Panc1 (cell line): ENCODE measurements at regions not wholly inside any gene's neighbourhood (a gene's known extent, or its start where the extent isn't known, plus 50 kb on each side); places are given as distances from the start of the nearest gene placed in this dataset.

Experiments used
- ATAC-seq: fragments of 200-7000 bp; cut with Tn5 transposase; 2 replicates; pipeline ENCODE4 v1.9.1; 2020; ENCODE audit warnings: mild to moderate bottlenecking, moderate library complexity
- BruUV-seq: library from RNA; stranded (reverse); fragments of 400-500 nt; replicated peaks from 2 replicates; lab custom pipeline; 2021; lab: Mats Ljungman, UMichigan
- CTCF ChIA-PET: fragments of 300-600 bp; sonication (Branson Sonifier 250); formaldehyde crosslinking; loops from one replicate; lab custom pipeline; 2022; ENCODE audit warnings: antibody characterized with exemption; lab: Charles Lee
- POLR2A ChIA-PET: fragments of 300-600 bp; sonication (Branson Sonifier 250); formaldehyde crosslinking; loops from one replicate; lab custom pipeline; 2022; ENCODE audit warnings: antibody characterized with exemption; lab: Charles Lee
- DNase-seq: peaks from one replicate; pipeline ENCODE4 v3.0.0-alpha.2; 2010; ENCODE audit warnings: low read depth, low spot score
- H3K27ac ChIP-seq: 2 replicates; pipeline ENCODE4 v1.5.1; 2011; ENCODE audit warnings: mild to moderate bottlenecking, low read length, inconsistent platforms
- H3K27me3 ChIP-seq: fragments of 200-500 bp; sonication (Bioruptor generic); 2 replicates; pipeline ENCODE4 v1.6.0; 2014; ENCODE audit warnings: low read length, inconsistent platforms; ENCODE audit not compliant: control insufficient read depth, insufficient read depth
- H3K36me3 ChIP-seq: fragments of 200-500 bp; sonication (Bioruptor generic); 2 replicates; pipeline ENCODE4 v1.5.1; 2014; ENCODE audit warnings: inconsistent platforms, mild to moderate bottlenecking, low read length, moderate library complexity; ENCODE audit not compliant: control insufficient read depth, insufficient read depth
- H3K4me1 ChIP-seq: 2 replicates; pipeline ENCODE4 v1.5.1; 2011; ENCODE audit warnings: inconsistent platforms, mild to moderate bottlenecking, low read length, moderate library complexity; ENCODE audit not compliant: control insufficient read depth, insufficient read depth
- H3K4me3 ChIP-seq, 2 experiments: 2 replicates each; pipeline ENCODE4 v1.5.1; 2011 to 2012; ENCODE audit warnings: low read depth in 2 of 2, low read length in 2 of 2, mild to moderate bottlenecking in 2 of 2, inconsistent platforms in 1 of 2, moderate library complexity in 1 of 2
- H3K9me3 ChIP-seq: fragments of 200-500 bp; sonication (Bioruptor generic); 2 replicates; pipeline ENCODE4 v1.5.1; 2014; ENCODE audit warnings: low read depth, mild to moderate bottlenecking, inconsistent platforms, low read length, moderate library complexity; ENCODE audit not compliant: control insufficient read depth, insufficient read depth
- POLR2AphosphoS5 ChIP-seq: IDR thresholded peaks from 2 replicates; pipeline ENCODE4 v1.6.1; 2012; ENCODE audit warnings: mild to moderate bottlenecking, low read depth, low read length, moderate library complexity
- SIN3A ChIP-seq: IDR thresholded peaks from 2 replicates; pipeline ENCODE4 v1.6.1; 2012; ENCODE audit warnings: low read depth, mild to moderate bottlenecking, low read length, moderate library complexity, borderline replicate concordance; ENCODE audit not compliant: insufficient read depth
- TCF7L2 ChIP-seq: IDR thresholded peaks from 2 replicates; pipeline ENCODE4 v1.6.1; 2011; ENCODE audit warnings: mild to moderate bottlenecking, low read depth, low read length, inconsistent platforms
- in situ Hi-C: cut with HindIII; loops from 2 replicates; pipeline ENCODE4 v1.10.0; 2016; ENCODE audit warnings: low sequenced_read_pairs, low pct_unique_long_range_greater_than_20kb
- intact Hi-C: fragments of 100-400 bp; cut with micrococcal nuclease; formaldehyde crosslinking; loops from one replicate; pipeline ENCODE4 v1.10.0; 2022; ENCODE audit not compliant: unreplicated experiment
- TF ChIP-seq, protein P1 (sequence below), 2 experiments: IDR thresholded peaks; 2 replicates each; pipeline ENCODE4 v1.6.1; 2011 to 2012; ENCODE audit warnings: low read depth in 2 of 2, control low read depth in 1 of 2, low read length in 1 of 2, mild to moderate bottlenecking in 1 of 2, moderate library complexity in 1 of 2; ENCODE audit not compliant: insufficient read depth in 1 of 2
- TF ChIP-seq, protein P2 (sequence below): fragments of 450-650 bp; IDR thresholded peaks from 2 replicates; pipeline ENCODE4 v1.5.1; 2017; ENCODE audit warnings: mild to moderate bottlenecking

DNA sequence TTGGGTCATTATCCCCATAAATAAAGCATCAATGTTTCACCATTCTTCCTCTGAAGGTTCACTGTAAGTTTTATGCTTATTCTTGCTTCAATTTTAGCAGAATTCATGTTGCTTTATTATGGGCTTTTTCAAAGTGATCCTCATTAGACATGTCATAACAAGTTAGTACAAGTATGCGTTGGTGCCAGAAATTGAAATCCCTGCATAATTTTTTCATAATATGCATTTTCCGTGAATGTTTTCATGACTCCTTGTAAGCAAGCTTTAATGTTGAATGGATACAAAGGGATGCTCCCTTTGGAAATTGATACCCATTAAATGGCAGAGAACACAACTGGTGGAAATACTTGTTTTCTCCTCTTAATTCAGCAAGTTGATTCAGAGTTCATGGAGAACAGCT, 179.7 kb downstream of the ST6GAL2 start:
- Histone ChIP-seq H3K27me3 (no peaks in the 10 kb centered on the region), H3K4me3 (no peak overlapping the region), H3K4me1 (no peaks in the 10 kb centered on the region), H3K36me3 (no peaks in the 10 kb centered on the region), H3K27ac (no peak overlapping the region), H3K9me3 (no peaks in the 10 kb centered on the region)
- CTCF ChIA-PET, result no interaction called here
- TF ChIP-seq TCF7L2, result no peak
- no peak for TF ChIP-seq SIN3A
- TF ChIP-seq POLR2AphosphoS5, result no peak
- TF ChIP-seq, protein P1, sequence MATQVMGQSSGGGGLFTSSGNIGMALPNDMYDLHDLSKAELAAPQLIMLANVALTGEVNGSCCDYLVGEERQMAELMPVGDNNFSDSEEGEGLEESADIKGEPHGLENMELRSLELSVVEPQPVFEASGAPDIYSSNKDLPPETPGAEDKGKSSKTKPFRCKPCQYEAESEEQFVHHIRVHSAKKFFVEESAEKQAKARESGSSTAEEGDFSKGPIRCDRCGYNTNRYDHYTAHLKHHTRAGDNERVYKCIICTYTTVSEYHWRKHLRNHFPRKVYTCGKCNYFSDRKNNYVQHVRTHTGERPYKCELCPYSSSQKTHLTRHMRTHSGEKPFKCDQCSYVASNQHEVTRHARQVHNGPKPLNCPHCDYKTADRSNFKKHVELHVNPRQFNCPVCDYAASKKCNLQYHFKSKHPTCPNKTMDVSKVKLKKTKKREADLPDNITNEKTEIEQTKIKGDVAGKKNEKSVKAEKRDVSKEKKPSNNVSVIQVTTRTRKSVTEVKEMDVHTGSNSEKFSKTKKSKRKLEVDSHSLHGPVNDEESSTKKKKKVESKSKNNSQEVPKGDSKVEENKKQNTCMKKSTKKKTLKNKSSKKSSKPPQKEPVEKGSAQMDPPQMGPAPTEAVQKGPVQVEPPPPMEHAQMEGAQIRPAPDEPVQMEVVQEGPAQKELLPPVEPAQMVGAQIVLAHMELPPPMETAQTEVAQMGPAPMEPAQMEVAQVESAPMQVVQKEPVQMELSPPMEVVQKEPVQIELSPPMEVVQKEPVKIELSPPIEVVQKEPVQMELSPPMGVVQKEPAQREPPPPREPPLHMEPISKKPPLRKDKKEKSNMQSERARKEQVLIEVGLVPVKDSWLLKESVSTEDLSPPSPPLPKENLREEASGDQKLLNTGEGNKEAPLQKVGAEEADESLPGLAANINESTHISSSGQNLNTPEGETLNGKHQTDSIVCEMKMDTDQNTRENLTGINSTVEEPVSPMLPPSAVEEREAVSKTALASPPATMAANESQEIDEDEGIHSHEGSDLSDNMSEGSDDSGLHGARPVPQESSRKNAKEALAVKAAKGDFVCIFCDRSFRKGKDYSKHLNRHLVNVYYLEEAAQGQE (IDR thresholded peaks at IDR 0.05; ENCODE audit: insufficient read depth in 1 of 2, low read depth in 2 of 2, low read length in 1 of 2), result no peak
- TF ChIP-seq, protein P2, sequence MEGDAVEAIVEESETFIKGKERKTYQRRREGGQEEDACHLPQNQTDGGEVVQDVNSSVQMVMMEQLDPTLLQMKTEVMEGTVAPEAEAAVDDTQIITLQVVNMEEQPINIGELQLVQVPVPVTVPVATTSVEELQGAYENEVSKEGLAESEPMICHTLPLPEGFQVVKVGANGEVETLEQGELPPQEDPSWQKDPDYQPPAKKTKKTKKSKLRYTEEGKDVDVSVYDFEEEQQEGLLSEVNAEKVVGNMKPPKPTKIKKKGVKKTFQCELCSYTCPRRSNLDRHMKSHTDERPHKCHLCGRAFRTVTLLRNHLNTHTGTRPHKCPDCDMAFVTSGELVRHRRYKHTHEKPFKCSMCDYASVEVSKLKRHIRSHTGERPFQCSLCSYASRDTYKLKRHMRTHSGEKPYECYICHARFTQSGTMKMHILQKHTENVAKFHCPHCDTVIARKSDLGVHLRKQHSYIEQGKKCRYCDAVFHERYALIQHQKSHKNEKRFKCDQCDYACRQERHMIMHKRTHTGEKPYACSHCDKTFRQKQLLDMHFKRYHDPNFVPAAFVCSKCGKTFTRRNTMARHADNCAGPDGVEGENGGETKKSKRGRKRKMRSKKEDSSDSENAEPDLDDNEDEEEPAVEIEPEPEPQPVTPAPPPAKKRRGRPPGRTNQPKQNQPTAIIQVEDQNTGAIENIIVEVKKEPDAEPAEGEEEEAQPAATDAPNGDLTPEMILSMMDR, result no peak
- POLR2A ChIA-PET, result no interaction called here
- ATAC-seq, result no peak
- in situ Hi-C loops, result no loop called here
- intact Hi-C loops, result no loop called here
- BruUV-seq, result no TSS peak
- no peak for DNase-seq

DNA sequence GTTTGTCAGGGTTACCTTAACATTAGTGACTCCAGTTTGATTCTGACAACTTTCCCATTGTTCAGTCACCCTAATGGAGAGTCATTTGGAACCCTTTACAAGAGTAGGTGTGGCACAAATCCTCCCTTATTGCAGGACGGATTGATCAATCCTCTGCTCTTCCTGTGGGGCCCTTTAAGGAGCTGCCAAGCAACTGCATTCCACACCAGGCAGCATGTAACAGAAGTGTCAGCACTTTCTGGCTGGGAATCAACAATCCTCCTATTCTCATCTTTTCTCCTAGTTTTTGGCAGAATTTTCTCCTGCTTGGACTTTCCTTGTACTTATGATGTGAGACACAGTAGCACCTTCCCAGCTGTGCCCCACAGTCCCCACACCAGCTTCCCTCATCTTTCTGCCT, 177.8 kb downstream of the ST6GAL2 start:
- no peak overlapping the region for H3K4me3 ChIP-seq

More for the DNA sequence above, 177.8 kb downstream of the ST6GAL2 start:
- in situ Hi-C loops, result no loop called here
- TF ChIP-seq, protein P1 (IDR thresholded peaks at IDR 0.05; ENCODE audit: insufficient read depth in 1 of 2, low read depth in 2 of 2, low read length in 1 of 2), result no peak
- TF ChIP-seq POLR2AphosphoS5 (no peak), SIN3A (no peak), TCF7L2 (no peak)
- TF ChIP-seq, protein P2, result no peak
- intact Hi-C loops, result no loop called here
- H3K27me3 ChIP-seq, result no peaks in the 10 kb centered on the region
- no peaks in the 10 kb centered on the region for H3K36me3 ChIP-seq
- no peak for ATAC-seq
- no peaks in the 10 kb centered on the region for H3K4me1 ChIP-seq
- POLR2A ChIA-PET, result no interaction called here
- BruUV-seq, result no TSS peak
- H3K27ac ChIP-seq, result no peak overlapping the region
- H3K9me3 ChIP-seq, result no peaks in the 10 kb centered on the region
- no peak for DNase-seq
- CTCF ChIA-PET, result no interaction called here
